ENCODE measurements at regions not wholly inside any gene's neighbourhood (a gene's known extent, or its start where the extent isn't known, plus 50 kb on each side); places are given as distances from the start of the nearest gene placed in this dataset.

GRCh38 chr10:23742807-23743206, 303.9 kb downstream of the OTUD1 start:
- no peaks in the 10 kb centered on the region for H3K36me3 ChIP-seq
- TF ChIP-seq, protein P1, sequence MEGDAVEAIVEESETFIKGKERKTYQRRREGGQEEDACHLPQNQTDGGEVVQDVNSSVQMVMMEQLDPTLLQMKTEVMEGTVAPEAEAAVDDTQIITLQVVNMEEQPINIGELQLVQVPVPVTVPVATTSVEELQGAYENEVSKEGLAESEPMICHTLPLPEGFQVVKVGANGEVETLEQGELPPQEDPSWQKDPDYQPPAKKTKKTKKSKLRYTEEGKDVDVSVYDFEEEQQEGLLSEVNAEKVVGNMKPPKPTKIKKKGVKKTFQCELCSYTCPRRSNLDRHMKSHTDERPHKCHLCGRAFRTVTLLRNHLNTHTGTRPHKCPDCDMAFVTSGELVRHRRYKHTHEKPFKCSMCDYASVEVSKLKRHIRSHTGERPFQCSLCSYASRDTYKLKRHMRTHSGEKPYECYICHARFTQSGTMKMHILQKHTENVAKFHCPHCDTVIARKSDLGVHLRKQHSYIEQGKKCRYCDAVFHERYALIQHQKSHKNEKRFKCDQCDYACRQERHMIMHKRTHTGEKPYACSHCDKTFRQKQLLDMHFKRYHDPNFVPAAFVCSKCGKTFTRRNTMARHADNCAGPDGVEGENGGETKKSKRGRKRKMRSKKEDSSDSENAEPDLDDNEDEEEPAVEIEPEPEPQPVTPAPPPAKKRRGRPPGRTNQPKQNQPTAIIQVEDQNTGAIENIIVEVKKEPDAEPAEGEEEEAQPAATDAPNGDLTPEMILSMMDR (IDR thresholded peaks at IDR 0.05): no peak
- no peak for TF ChIP-seq POLR2A (IDR thresholded peaks at IDR 0.05)
- H3K4me3 ChIP-seq: no peak overlapping the region
- no peaks in the 10 kb centered on the region for H3K4me1 ChIP-seq
- H3K27me3 ChIP-seq: no peaks in the 10 kb centered on the region
- no peaks in the 10 kb centered on the region for H3K9me3 ChIP-seq
- no peak overlapping the region for H3K27ac ChIP-seq
- DNase-seq: no peak

GRCh38 chr10:23754179-23754578, 315.3 kb downstream of the OTUD1 start:
- TF ChIP-seq, protein P1 (IDR thresholded peaks at IDR 0.05): no peak
- no peak for TF ChIP-seq POLR2A (IDR thresholded peaks at IDR 0.05)
- DNase-seq: no peak

GRCh38 chr10:23754941-23755340, 316.1 kb downstream of the OTUD1 start:
- Histone ChIP-seq H3K36me3 (no peaks in the 10 kb centered on the region), H3K27me3 (no peaks in the 10 kb centered on the region), H3K4me1 (no peaks in the 10 kb centered on the region), H3K4me3 (no peak overlapping the region), H3K9me3 (no peaks in the 10 kb centered on the region), H3K27ac (no peak overlapping the region)
- TF ChIP-seq POLR2A (IDR thresholded peaks at IDR 0.05): no peak
- TF ChIP-seq, protein P1 (IDR thresholded peaks at IDR 0.05): no peak
- DNase-seq: no peak

More at GRCh38 chr10:23754179-23754578, 315.3 kb downstream of the OTUD1 start:
- no peaks in the 10 kb centered on the region for H3K4me1 ChIP-seq
- H3K4me3 ChIP-seq: no peak overlapping the region
- no peaks in the 10 kb centered on the region for H3K9me3 ChIP-seq
- H3K36me3 ChIP-seq: no peaks in the 10 kb centered on the region
- no peaks in the 10 kb centered on the region for H3K27me3 ChIP-seq
- no peak overlapping the region for H3K27ac ChIP-seq

- Histone ChIP-seq H3K27ac (no peak overlapping the region), H3K4me1 (no peaks in the 10 kb centered on the region), H3K9me3 (no peaks in the 10 kb centered on the region), H3K4me3 (no peak overlapping the region), H3K27me3 (no peaks in the 10 kb centered on the region), H3K36me3 (no peaks in the 10 kb centered on the region)
- TF ChIP-seq, protein P1 (IDR thresholded peaks at IDR 0.05): no peak
- no peak for TF ChIP-seq POLR2A (IDR thresholded peaks at IDR 0.05)
- no peak for DNase-seq
Measured at GRCh38 chr10:23755556-23755955, 316.7 kb downstream of the OTUD1 start.

GRCh38 chr10:23768281-23768680, 329.4 kb downstream of the OTUD1 start:
- Histone ChIP-seq H3K4me3 (no peak overlapping the region), H3K27me3 (no peaks in the 10 kb centered on the region), H3K4me1 (no peaks in the 10 kb centered on the region), H3K27ac (no peak overlapping the region), H3K9me3 (no peaks in the 10 kb centered on the region), H3K36me3 (no peaks in the 10 kb centered on the region)
- no peak for DNase-seq
- TF ChIP-seq, protein P1 (IDR thresholded peaks at IDR 0.05): no peak
- TF ChIP-seq POLR2A (IDR thresholded peaks at IDR 0.05): no peak

DNA sequence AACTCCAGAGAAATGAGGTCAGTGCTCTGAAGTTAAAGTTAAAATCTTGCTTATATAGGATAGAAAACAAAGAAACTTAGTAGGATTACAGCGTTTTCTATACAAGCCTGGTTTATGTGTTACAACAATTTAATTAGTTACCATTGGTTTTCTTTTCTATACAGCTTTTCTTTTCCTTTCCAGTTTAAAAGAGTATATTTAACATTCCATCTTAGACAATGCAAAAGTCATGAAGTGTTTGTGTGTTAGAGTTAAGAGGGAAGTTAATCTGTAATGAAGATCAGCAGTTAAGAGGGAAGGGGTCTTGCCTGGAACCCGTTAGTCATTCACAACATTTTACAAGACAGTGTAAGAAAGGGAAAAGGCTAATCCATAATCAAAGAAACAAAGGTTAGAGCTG, 338.3 kb downstream of the OTUD1 start:
- no peaks in the 10 kb centered on the region for H3K27me3 ChIP-seq
- no peak for DNase-seq
- H3K27ac ChIP-seq: no peak overlapping the region
- no peak for TF ChIP-seq POLR2A (IDR thresholded peaks at IDR 0.05)
- TF ChIP-seq, protein P1 (IDR thresholded peaks at IDR 0.05): no peak
- H3K4me1 ChIP-seq: no peaks in the 10 kb centered on the region
- no peaks in the 10 kb centered on the region for H3K36me3 ChIP-seq
- no peaks in the 10 kb centered on the region for H3K9me3 ChIP-seq
- no peak overlapping the region for H3K4me3 ChIP-seq

All from Peyer's patch (tissue), 4 donors.